ENCODE measurements at regions not wholly inside any gene's neighbourhood (a gene's known extent, or its start where the extent isn't known, plus 50 kb on each side); places are given as distances from the start of the nearest gene placed in this dataset.

DNA sequence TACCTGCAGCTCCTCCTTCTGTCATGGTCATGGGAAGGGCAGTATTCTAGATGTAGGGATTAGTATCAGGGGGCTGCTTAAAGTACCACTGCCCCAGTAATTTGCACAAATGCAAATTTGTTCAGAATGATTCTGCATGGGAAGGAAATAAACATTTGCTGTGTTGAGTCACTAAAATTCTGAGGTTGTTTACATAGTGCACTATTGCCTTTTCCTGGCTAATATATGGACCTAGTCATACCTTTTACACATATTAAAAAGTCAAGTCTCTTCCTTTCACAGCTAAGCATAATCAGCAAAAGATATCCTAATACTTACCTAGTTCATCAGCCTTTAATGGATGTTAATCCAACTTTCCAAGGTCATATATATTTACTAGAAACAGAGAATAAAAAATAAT lies 746.4 kb upstream of the NR2F2 start:
- TF ChIP-seq, protein P1, sequence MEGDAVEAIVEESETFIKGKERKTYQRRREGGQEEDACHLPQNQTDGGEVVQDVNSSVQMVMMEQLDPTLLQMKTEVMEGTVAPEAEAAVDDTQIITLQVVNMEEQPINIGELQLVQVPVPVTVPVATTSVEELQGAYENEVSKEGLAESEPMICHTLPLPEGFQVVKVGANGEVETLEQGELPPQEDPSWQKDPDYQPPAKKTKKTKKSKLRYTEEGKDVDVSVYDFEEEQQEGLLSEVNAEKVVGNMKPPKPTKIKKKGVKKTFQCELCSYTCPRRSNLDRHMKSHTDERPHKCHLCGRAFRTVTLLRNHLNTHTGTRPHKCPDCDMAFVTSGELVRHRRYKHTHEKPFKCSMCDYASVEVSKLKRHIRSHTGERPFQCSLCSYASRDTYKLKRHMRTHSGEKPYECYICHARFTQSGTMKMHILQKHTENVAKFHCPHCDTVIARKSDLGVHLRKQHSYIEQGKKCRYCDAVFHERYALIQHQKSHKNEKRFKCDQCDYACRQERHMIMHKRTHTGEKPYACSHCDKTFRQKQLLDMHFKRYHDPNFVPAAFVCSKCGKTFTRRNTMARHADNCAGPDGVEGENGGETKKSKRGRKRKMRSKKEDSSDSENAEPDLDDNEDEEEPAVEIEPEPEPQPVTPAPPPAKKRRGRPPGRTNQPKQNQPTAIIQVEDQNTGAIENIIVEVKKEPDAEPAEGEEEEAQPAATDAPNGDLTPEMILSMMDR (optimal IDR thresholded peaks at IDR 0.05 in 1 of 3, IDR thresholded peaks at IDR 0.05 in 1 of 3, conservative IDR thresholded peaks at IDR 0.05 in 1 of 3; ENCODE audit: extremely low read depth in 1 of 3, insufficient read depth in 2 of 3, low read length in 3 of 3): no peak
- no peak for TF ChIP-seq EZH2 (IDR thresholded peaks at IDR 0.05; ENCODE audit: low read length)

All from keratinocyte (primary cell).